ENCODE measurements at regions not wholly inside any gene's neighbourhood (a gene's known extent, or its start where the extent isn't known, plus 50 kb on each side); places are given as distances from the start of the nearest gene placed in this dataset.

- TF ChIP-seq POLR2A (IDR thresholded peaks at IDR 0.05; ENCODE audit: low read length) (no peak), GATA1 (IDR thresholded peaks at IDR 0.05; ENCODE audit: low read depth, low read length) (no peak)
These were observed 136.1 kb upstream of the SLC4A4 start for GRCh38 chr4:71202705-71203104.
